ENCODE measurements at regions not wholly inside any gene's neighbourhood (a gene's known extent, or its start where the extent isn't known, plus 50 kb on each side); places are given as distances from the start of the nearest gene placed in this dataset.

- TF ChIP-seq POLR2A (IDR thresholded peaks at IDR 0.05) = no peak
- TF ChIP-seq CTCF (IDR thresholded peaks at IDR 0.05) = no peak
Observed at GRCh38 chr2:55779459-55780421, 86.1 kb upstream of the PNPT1 start.

Measured in testis (tissue), 2 donors.